ENCODE measurements at regions not wholly inside any gene's neighbourhood (a gene's known extent, or its start where the extent isn't known, plus 50 kb on each side); places are given as distances from the start of the nearest gene placed in this dataset.

GRCh38 chr10:44781131-44781530 is 130.0 kb upstream of the TMEM72 start:
- TF ChIP-seq POLR2A (IDR thresholded peaks at IDR 0.05) = no peak
- TF ChIP-seq, protein P1, sequence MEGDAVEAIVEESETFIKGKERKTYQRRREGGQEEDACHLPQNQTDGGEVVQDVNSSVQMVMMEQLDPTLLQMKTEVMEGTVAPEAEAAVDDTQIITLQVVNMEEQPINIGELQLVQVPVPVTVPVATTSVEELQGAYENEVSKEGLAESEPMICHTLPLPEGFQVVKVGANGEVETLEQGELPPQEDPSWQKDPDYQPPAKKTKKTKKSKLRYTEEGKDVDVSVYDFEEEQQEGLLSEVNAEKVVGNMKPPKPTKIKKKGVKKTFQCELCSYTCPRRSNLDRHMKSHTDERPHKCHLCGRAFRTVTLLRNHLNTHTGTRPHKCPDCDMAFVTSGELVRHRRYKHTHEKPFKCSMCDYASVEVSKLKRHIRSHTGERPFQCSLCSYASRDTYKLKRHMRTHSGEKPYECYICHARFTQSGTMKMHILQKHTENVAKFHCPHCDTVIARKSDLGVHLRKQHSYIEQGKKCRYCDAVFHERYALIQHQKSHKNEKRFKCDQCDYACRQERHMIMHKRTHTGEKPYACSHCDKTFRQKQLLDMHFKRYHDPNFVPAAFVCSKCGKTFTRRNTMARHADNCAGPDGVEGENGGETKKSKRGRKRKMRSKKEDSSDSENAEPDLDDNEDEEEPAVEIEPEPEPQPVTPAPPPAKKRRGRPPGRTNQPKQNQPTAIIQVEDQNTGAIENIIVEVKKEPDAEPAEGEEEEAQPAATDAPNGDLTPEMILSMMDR (IDR thresholded peaks at IDR 0.05) = no peak

Data from thyroid gland (tissue), 4 donors.